ENCODE measurements at regions not wholly inside any gene's neighbourhood (a gene's known extent, or its start where the extent isn't known, plus 50 kb on each side); places are given as distances from the start of the nearest gene placed in this dataset.
"Not testable (repeated sequence)": the region's sequence is repeated elsewhere in the genome, so short reads cannot be mapped to it uniquely, and the experiment has no call there.

- DNase-seq (ENCODE audit: low read depth, low spot score): no peak
- in situ Hi-C loops (cut with HindIII; ENCODE audit: low pct_unique_long_range_greater_than_20kb, low sequenced_read_pairs): no loop called here
Observed at GRCh38 chr6:122151066-122151465, 248.4 kb upstream of the HSF2 start.

- DNase-seq (ENCODE audit: low read depth, low spot score): no peak
- in situ Hi-C loops (cut with HindIII; ENCODE audit: low pct_unique_long_range_greater_than_20kb, low sequenced_read_pairs): no loop called here
Observed at GRCh38 chr6:122151763-122152162, 247.7 kb upstream of the HSF2 start.

- DNase-seq (ENCODE audit: low read depth, low spot score): no peak
- in situ Hi-C loops (cut with HindIII; ENCODE audit: low pct_unique_long_range_greater_than_20kb, low sequenced_read_pairs): no loop called here
Observed at GRCh38 chr6:122153557-122153956, 245.9 kb upstream of the HSF2 start.

GRCh38 chr6:122154155-122154554 is 245.3 kb upstream of the HSF2 start:
- no peak for DNase-seq (ENCODE audit: low read depth, low spot score)
- in situ Hi-C loops (cut with HindIII; ENCODE audit: low pct_unique_long_range_greater_than_20kb, low sequenced_read_pairs): no loop called here

- DNase-seq (ENCODE audit: low read depth, low spot score): peak; percentile 3
- in situ Hi-C loops (cut with HindIII; ENCODE audit: low pct_unique_long_range_greater_than_20kb, low sequenced_read_pairs): no loop called here
Observed at GRCh38 chr6:122154912-122155575, 244.4 kb upstream of the HSF2 start.

GRCh38 chr6:122161136-122161535 is 238.3 kb upstream of the HSF2 start:
- in situ Hi-C loops (cut with HindIII; ENCODE audit: low pct_unique_long_range_greater_than_20kb, low sequenced_read_pairs): no loop called here
- no peak for DNase-seq (ENCODE audit: low read depth, low spot score)

GRCh38 chr6:122165014-122165413 is 234.4 kb upstream of the HSF2 start:
- DNase-seq (ENCODE audit: low read depth, low spot score): no peak
- in situ Hi-C loops (cut with HindIII; ENCODE audit: low pct_unique_long_range_greater_than_20kb, low sequenced_read_pairs): no loop called here

GRCh38 chr6:122170274-122170673 is 229.2 kb upstream of the HSF2 start:
- in situ Hi-C loops (cut with HindIII; ENCODE audit: low pct_unique_long_range_greater_than_20kb, low sequenced_read_pairs): no loop called here
- no peak for DNase-seq (ENCODE audit: low read depth, low spot score)

- no peak for DNase-seq (ENCODE audit: low read depth, low spot score)
- in situ Hi-C loops (cut with HindIII; ENCODE audit: low pct_unique_long_range_greater_than_20kb, low sequenced_read_pairs): no loop called here
Observed at GRCh38 chr6:122178988-122179387, 220.5 kb upstream of the HSF2 start.

GRCh38 chr6:122180132-122180531 is 219.3 kb upstream of the HSF2 start:
- in situ Hi-C loops (cut with HindIII; ENCODE audit: low pct_unique_long_range_greater_than_20kb, low sequenced_read_pairs): no loop called here
- peak; percentile 11 for DNase-seq (ENCODE audit: low read depth, low spot score)

GRCh38 chr6:122182061-122182460 is 217.4 kb upstream of the HSF2 start:
- no peak for DNase-seq (ENCODE audit: low read depth, low spot score)
- in situ Hi-C loops (cut with HindIII; ENCODE audit: low pct_unique_long_range_greater_than_20kb, low sequenced_read_pairs): no loop called here

GRCh38 chr6:122184401-122184827 is 215.0 kb upstream of the HSF2 start:
- in situ Hi-C loops (cut with HindIII; ENCODE audit: low pct_unique_long_range_greater_than_20kb, low sequenced_read_pairs): no loop called here
- peak; percentile 32 for DNase-seq (ENCODE audit: low read depth, low spot score)

- in situ Hi-C loops (cut with HindIII; ENCODE audit: low pct_unique_long_range_greater_than_20kb, low sequenced_read_pairs); DNase-seq (ENCODE audit: low read depth, low spot score): not testable (repeated sequence)
Observed at GRCh38 chr6:122185458-122185857, 214.0 kb upstream of the HSF2 start.

GRCh38 chr6:122187186-122187585 is 212.3 kb upstream of the HSF2 start:
- DNase-seq (ENCODE audit: low read depth, low spot score): no peak

GRCh38 chr6:122198922-122199321 is 200.5 kb upstream of the HSF2 start:
- in situ Hi-C loops (cut with HindIII; ENCODE audit: low pct_unique_long_range_greater_than_20kb, low sequenced_read_pairs): no loop called here
- no peak for DNase-seq (ENCODE audit: low read depth, low spot score)

More at GRCh38 chr6:122187186-122187585, 212.3 kb upstream of the HSF2 start:
- in situ Hi-C loops (cut with HindIII; ENCODE audit: low pct_unique_long_range_greater_than_20kb, low sequenced_read_pairs): no loop called here

- no peak for DNase-seq (ENCODE audit: low read depth, low spot score)
- in situ Hi-C loops (cut with HindIII; ENCODE audit: low pct_unique_long_range_greater_than_20kb, low sequenced_read_pairs): no loop called here
Observed at GRCh38 chr6:122200440-122200839, 199.0 kb upstream of the HSF2 start.

GRCh38 chr6:122202576-122203137 is 196.8 kb upstream of the HSF2 start:
- in situ Hi-C loops (cut with HindIII; ENCODE audit: low pct_unique_long_range_greater_than_20kb, low sequenced_read_pairs): no loop called here
- DNase-seq (ENCODE audit: low read depth, low spot score): peak; percentile 23

- no peak for DNase-seq (ENCODE audit: low read depth, low spot score)
- in situ Hi-C loops (cut with HindIII; ENCODE audit: low pct_unique_long_range_greater_than_20kb, low sequenced_read_pairs): no loop called here
Observed at GRCh38 chr6:122207061-122207460, 192.4 kb upstream of the HSF2 start.

- in situ Hi-C loops (cut with HindIII; ENCODE audit: low pct_unique_long_range_greater_than_20kb, low sequenced_read_pairs): no loop called here
- no peak for DNase-seq (ENCODE audit: low read depth, low spot score)
Observed at GRCh38 chr6:122207794-122208193, 191.7 kb upstream of the HSF2 start.
